GM12878 (cell line): ENCODE measurements at regions not wholly inside any gene's neighbourhood (a gene's known extent, or its start where the extent isn't known, plus 50 kb on each side); places are given as distances from the start of the nearest gene placed in this dataset.

Source experiments
- ATAC-seq: fragments of 200-7000 bp; cut with Tn5 transposase; 3 replicates; pipeline ENCODE4 v1.9.1; 2020; ENCODE audit warnings: mild to moderate bottlenecking, moderate library complexity
- BruUV-seq: library from RNA; stranded (reverse); fragments of 400-500 nt; replicated peaks from 2 replicates; lab custom pipeline; 2021; lab: Mats Ljungman, UMichigan
- CTCF ChIA-PET: fragments of 300-600 bp; sonication (Branson Sonifier 250); formaldehyde crosslinking; extraction: SDS; loops from one replicate; lab custom pipeline; 2021; ENCODE audit warnings: inconsistent platforms; lab: Yijun Ruan, JAX
- POLR2A ChIA-PET: fragments of 350-600 bp; formaldehyde crosslinking; extraction: SDS; loops from one replicate; lab custom pipeline; 2021; ENCODE audit warnings: inconsistent platforms; lab: Charles Lee
- RAD21 ChIA-PET: fragments of 300-600 bp; sonication (Branson Sonifier 250); formaldehyde crosslinking; loops from one replicate; lab custom pipeline; 2023; ENCODE audit warnings: antibody characterized with exemption; ENCODE audit not compliant: unreplicated experiment; lab: Charles Lee
- SMC1A ChIA-PET: fragments of 300-600 bp; sonication (Branson Sonifier 250); formaldehyde crosslinking; loops from one replicate; lab custom pipeline; 2023; ENCODE audit not compliant: unreplicated experiment, uncharacterized antibody; lab: Charles Lee
- DNase-seq: peaks from one replicate; pipeline ENCODE4 v3.0.0-alpha.2; 2011; ENCODE audit warnings: low read depth, low spot score
- FAIRE-seq: peaks from 3 replicates; lab custom pipeline; 2011; peaks lifted over from hg19 to GRCh38; lab: Jason Lieb, UNC
- H2AFZ ChIP-seq: 2 replicates; pipeline ENCODE4 v1.6.0; 2011; ENCODE audit warnings: low read depth, low read length, control low read depth; ENCODE audit not compliant: control insufficient read depth
- H3K27ac ChIP-seq: 2 replicates; pipeline ENCODE4 v1.5.1; 2011; ENCODE audit warnings: control low read depth; ENCODE audit not compliant: control insufficient read depth, insufficient read depth
- H3K27me3 ChIP-seq, 2 experiments: replicated peaks in 1 of 2; 2 replicates each; pipeline versions ENCODE4 v1.6.0 to v1.6.1; 2011; ENCODE audit warnings: low read length in 1 of 2; ENCODE audit not compliant: control insufficient read depth in 2 of 2, insufficient read depth in 2 of 2
- H3K36me3 ChIP-seq, 2 experiments: 2 replicates each; pipeline ENCODE4 v1.5.1; 2011; ENCODE audit warnings: low read length in 1 of 2; ENCODE audit not compliant: control insufficient read depth in 2 of 2, insufficient read depth in 2 of 2
- H3K4me1 ChIP-seq: 2 replicates; pipeline ENCODE4 v1.6.1; 2011; ENCODE audit warnings: mild to moderate bottlenecking, low read length, moderate library complexity, mixed read lengths; ENCODE audit not compliant: control insufficient read depth, insufficient read depth
- H3K4me2 ChIP-seq: 2 replicates; pipeline ENCODE4 v1.6.0; 2011; ENCODE audit warnings: control low read depth; ENCODE audit not compliant: control insufficient read depth, insufficient read depth
- H3K4me3 ChIP-seq: fragments of 200-600 bp; sonication (generic); 2 replicates; pipeline ENCODE4 v1.5.1; 2016
- H3K79me2 ChIP-seq: 2 replicates; pipeline ENCODE4 v1.6.0; 2011; ENCODE audit warnings: low read length; ENCODE audit not compliant: control insufficient read depth, insufficient read depth
- H3K9ac ChIP-seq: 2 replicates; pipeline ENCODE4 v1.8.0; 2011; ENCODE audit warnings: low read length, control low read depth, mixed read lengths; ENCODE audit not compliant: control insufficient read depth, insufficient read depth
- H3K9me3 ChIP-seq: replicated peaks from 3 replicates; pipeline ENCODE4 v1.5.1; 2011; ENCODE audit warnings: mild to moderate bottlenecking, low read length; ENCODE audit not compliant: control insufficient read depth, insufficient read depth
- H4K20me1 ChIP-seq: 2 replicates; pipeline ENCODE4 v1.6.0; 2011; ENCODE audit not compliant: control insufficient read depth, insufficient read depth
- BRCA1 ChIP-seq: IDR thresholded peaks from 2 replicates; pipeline ENCODE4 v1.6.1; 2011; ENCODE audit warnings: low read depth, low read length, improper control_type of control experiment
- GABPA ChIP-seq: IDR thresholded peaks from 2 replicates; pipeline ENCODE4 v1.6.1; 2014; ENCODE audit warnings: antibody characterized with exemption, low read depth, mild to moderate bottlenecking, inconsistent platforms
- HSF1 ChIP-seq: fragments of 150-350 bp; IDR thresholded peaks from 2 replicates; pipeline ENCODE4 v1.6.1; 2014; ENCODE audit warnings: mild to moderate bottlenecking, low read depth, low read length
- KDM1A ChIP-seq: fragments of 200-600 bp; sonication (generic); IDR thresholded peaks from 2 replicates; pipeline ENCODE4 v1.6.1; 2016; ENCODE audit warnings: borderline replicate concordance
- LARP7 ChIP-seq: fragments of 450-650 bp; IDR thresholded peaks from 2 replicates; pipeline ENCODE4 v1.6.1; 2017; ENCODE audit warnings: mild to moderate bottlenecking
- PML ChIP-seq: IDR thresholded peaks from 2 replicates; pipeline ENCODE4 v1.6.1; 2012; ENCODE audit warnings: low read length, inconsistent platforms
- SUZ12 ChIP-seq: fragments of 200-600 bp; sonication (generic); IDR thresholded peaks from one replicate; pipeline ENCODE4 v1.6.1; 2018; ENCODE audit warnings: antibody characterized with exemption, mild to moderate bottlenecking; ENCODE audit not compliant: unreplicated experiment
- TCF12 ChIP-seq: IDR thresholded peaks from 2 replicates; pipeline ENCODE4 v1.6.1; 2011; ENCODE audit warnings: low read depth, mild to moderate bottlenecking, low read length
- TCF7 ChIP-seq: IDR thresholded peaks from 2 replicates; pipeline ENCODE4 v1.6.1; 2014; ENCODE audit warnings: antibody characterized with exemption, borderline replicate concordance
- ZBTB40 ChIP-seq: fragments of 450-650 bp; IDR thresholded peaks from 2 replicates; pipeline ENCODE4 v1.6.1; 2016; ENCODE audit warnings: mild to moderate bottlenecking, moderate library complexity, borderline replicate concordance
- WGBS: methylation state at CpG from one replicate; pipeline ENCODE4 v1.1.6; 2016; ENCODE audit warnings: low lambda C conversion rate; ENCODE audit not compliant: insufficient replicate concordance, insufficient coverage; ENCODE audit errors: missing lambda C conversion rate; 5-methylcytosine and 5-hydroxymethylcytosine counted together
- in situ Hi-C: fragments of 300-500 bp; cut with MboI; formaldehyde crosslinking; loops from 9 replicates; pipeline ENCODE4 v1.14.3; 2018; ENCODE audit warnings: mixed read lengths
- intact Hi-C: fragments of 100-400 bp; cut with micrococcal nuclease; formaldehyde crosslinking; loops from one replicate; pipeline ENCODE4 v1.14.2; 2022; ENCODE audit not compliant: unreplicated experiment
- TF ChIP-seq, protein P1 (sequence below): fragments of 450-650 bp; IDR thresholded peaks from 2 replicates; pipeline ENCODE4 v1.6.1; 2017; ENCODE audit warnings: antibody characterized with exemption, mild to moderate bottlenecking, moderate library complexity

- intact Hi-C loops (no loop called here), in situ Hi-C loops (no loop called here)
- Histone ChIP-seq H3K4me2 (no peak overlapping the region), H4K20me1 (no peaks in the 10 kb centered on the region), H3K27ac (no peak overlapping the region), H3K9me3 (no peaks in the 10 kb centered on the region), H3K79me2 (no peaks in the 10 kb centered on the region), H2AFZ (no peak overlapping the region), H3K27me3 (no peaks in the 10 kb centered on the region), H3K4me3 (no peak overlapping the region), H3K9ac (no peak overlapping the region), H3K4me1 (no peaks in the 10 kb centered on the region), H3K36me3 (no peaks in the 10 kb centered on the region)
- ChIA-PET POLR2A (interaction anchor here (1.0 kb wide), 1 partner anchor 586 kb away, joined by 3 read pairs; no protein-coding TSS in a partner anchor), CTCF (no interaction called here), SMC1A (interaction anchor here (0.7 to 1.3 kb wide), 3 partner anchors 14 to 340 kb away, joined by 3 read pairs; no protein-coding TSS in a partner anchor), RAD21 (no interaction called here)
- TF ChIP-seq LARP7 (no peak), TCF12 (no peak), TCF7 (no peak), BRCA1 (no peak), KDM1A (no peak), ZBTB40 (no peak), HSF1 (no peak), SUZ12 (no peak), PML (no peak), GABPA (no peak)
- TF ChIP-seq, protein P1, sequence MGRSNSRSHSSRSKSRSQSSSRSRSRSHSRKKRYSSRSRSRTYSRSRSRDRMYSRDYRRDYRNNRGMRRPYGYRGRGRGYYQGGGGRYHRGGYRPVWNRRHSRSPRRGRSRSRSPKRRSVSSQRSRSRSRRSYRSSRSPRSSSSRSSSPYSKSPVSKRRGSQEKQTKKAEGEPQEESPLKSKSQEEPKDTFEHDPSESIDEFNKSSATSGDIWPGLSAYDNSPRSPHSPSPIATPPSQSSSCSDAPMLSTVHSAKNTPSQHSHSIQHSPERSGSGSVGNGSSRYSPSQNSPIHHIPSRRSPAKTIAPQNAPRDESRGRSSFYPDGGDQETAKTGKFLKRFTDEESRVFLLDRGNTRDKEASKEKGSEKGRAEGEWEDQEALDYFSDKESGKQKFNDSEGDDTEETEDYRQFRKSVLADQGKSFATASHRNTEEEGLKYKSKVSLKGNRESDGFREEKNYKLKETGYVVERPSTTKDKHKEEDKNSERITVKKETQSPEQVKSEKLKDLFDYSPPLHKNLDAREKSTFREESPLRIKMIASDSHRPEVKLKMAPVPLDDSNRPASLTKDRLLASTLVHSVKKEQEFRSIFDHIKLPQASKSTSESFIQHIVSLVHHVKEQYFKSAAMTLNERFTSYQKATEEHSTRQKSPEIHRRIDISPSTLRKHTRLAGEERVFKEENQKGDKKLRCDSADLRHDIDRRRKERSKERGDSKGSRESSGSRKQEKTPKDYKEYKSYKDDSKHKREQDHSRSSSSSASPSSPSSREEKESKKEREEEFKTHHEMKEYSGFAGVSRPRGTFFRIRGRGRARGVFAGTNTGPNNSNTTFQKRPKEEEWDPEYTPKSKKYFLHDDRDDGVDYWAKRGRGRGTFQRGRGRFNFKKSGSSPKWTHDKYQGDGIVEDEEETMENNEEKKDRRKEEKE: no peak
- no TSS peak for BruUV-seq
- DNase-seq (no peak), ATAC-seq (no peak), FAIRE-seq (no peak)
- 46% methylated on average over 2 of the region's 2 CpGs for WGBS
Observed at GRCh38 chr9:99282406-99282805, 60.3 kb downstream of the SEC61B start.
